Parathyroid adenoma (tissue), 2 donors: ENCODE measurements at regions not wholly inside any gene's neighbourhood (a gene's known extent, or its start where the extent isn't known, plus 50 kb on each side); places are given as distances from the start of the nearest gene placed in this dataset.

Experiments
- H2AFZ ChIP-seq: fragments of 300-600 bp; sonication (generic); one replicate; pipeline ENCODE4 v1.7.0; 2017; ENCODE audit warnings: antibody characterized with exemption, mild to moderate bottlenecking
- H3K27ac ChIP-seq: fragments of 300-600 bp; sonication (generic); one replicate; pipeline ENCODE4 v1.7.0; 2017
- H3K27me3 ChIP-seq: fragments of 300-600 bp; sonication (generic); one replicate; pipeline ENCODE4 v1.7.0; 2017; ENCODE audit warnings: low read length; ENCODE audit not compliant: control insufficient read depth, insufficient read depth
- H3K36me3 ChIP-seq: fragments of 300-600 bp; sonication (generic); one replicate; pipeline ENCODE4 v1.7.0; 2017; ENCODE audit warnings: low read length; ENCODE audit not compliant: control insufficient read depth, insufficient read depth
- H3K4me1 ChIP-seq: fragments of 300-600 bp; sonication (generic); one replicate; pipeline ENCODE4 v1.7.0; 2017; ENCODE audit warnings: control low read depth
- H3K4me2 ChIP-seq: fragments of 300-600 bp; sonication (generic); one replicate; pipeline ENCODE4 v1.7.0; 2017; ENCODE audit warnings: low read length
- H3K4me3 ChIP-seq: fragments of 300-600 bp; sonication (generic); one replicate; pipeline ENCODE4 v1.7.0; 2017; ENCODE audit warnings: low read depth, low read length
- H3K79me2 ChIP-seq: fragments of 300-600 bp; sonication (generic); one replicate; pipeline ENCODE4 v1.7.0; 2017; ENCODE audit warnings: control low read depth
- H3K9ac ChIP-seq: fragments of 300-600 bp; sonication (generic); one replicate; pipeline ENCODE4 v1.7.0; 2017; ENCODE audit warnings: mild to moderate bottlenecking
- H3K9me3 ChIP-seq: fragments of 300-600 bp; sonication (generic); one replicate; pipeline ENCODE4 v1.7.0; 2017; ENCODE audit warnings: low read length; ENCODE audit not compliant: control insufficient read depth
- CTCF ChIP-seq: fragments of 300-600 bp; sonication (generic); IDR thresholded peaks from one replicate; pipeline ENCODE4 v1.7.0; 2017; ENCODE audit warnings: antibody characterized with exemption, mild to moderate bottlenecking
- donor health status: primary hyperparathyroidism.

DNA sequence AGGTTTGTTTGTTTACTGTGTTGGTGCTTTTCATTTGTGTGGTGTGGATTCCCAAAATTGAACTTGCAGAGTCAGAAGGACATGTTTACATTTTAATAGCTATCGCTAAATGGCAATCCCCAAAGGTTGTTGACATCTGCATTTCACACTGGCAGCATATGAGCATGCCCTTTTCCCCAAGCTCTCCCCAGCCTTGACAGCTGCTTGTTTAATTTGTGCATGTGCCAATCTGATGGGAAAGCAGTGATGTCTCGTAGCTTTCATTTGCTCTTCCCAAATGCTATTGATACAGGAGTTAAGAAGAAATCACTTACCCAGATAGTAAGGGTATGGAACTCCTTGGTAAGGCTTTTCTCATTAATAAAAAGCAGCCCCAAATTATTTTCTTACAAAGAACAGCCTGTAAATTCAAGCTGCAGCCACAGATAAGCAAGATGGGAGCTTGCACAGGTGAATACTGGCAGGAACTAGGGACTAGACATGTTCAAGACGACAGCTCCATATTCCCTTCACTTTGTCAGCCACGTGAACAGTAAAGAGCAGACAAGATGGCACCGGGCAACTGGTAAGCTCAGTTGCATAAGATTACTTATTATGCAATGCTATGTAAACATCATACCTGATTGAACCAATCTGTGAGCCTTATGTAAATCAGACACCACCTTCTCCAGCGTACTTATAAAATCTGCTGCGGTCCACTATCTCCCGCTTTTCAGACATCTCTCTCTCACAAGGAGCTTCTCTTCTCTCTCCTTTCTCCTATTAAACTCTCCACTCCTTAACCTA lies 87.4 kb downstream of the IGLL5 start:
- Histone ChIP-seq H3K4me2 (no peak overlapping the region), H3K79me2 (no peaks in the 10 kb centered on the region), H3K9ac (no peak overlapping the region), H3K4me3 (no peak overlapping the region), H3K27ac (no peak overlapping the region), H2AFZ (no peak overlapping the region), H3K9me3 (no peaks in the 10 kb centered on the region), H3K27me3 (no peaks in the 10 kb centered on the region), H3K4me1 (no peaks in the 10 kb centered on the region), H3K36me3 (no peaks in the 10 kb centered on the region)
- no peak for TF ChIP-seq CTCF

DNA sequence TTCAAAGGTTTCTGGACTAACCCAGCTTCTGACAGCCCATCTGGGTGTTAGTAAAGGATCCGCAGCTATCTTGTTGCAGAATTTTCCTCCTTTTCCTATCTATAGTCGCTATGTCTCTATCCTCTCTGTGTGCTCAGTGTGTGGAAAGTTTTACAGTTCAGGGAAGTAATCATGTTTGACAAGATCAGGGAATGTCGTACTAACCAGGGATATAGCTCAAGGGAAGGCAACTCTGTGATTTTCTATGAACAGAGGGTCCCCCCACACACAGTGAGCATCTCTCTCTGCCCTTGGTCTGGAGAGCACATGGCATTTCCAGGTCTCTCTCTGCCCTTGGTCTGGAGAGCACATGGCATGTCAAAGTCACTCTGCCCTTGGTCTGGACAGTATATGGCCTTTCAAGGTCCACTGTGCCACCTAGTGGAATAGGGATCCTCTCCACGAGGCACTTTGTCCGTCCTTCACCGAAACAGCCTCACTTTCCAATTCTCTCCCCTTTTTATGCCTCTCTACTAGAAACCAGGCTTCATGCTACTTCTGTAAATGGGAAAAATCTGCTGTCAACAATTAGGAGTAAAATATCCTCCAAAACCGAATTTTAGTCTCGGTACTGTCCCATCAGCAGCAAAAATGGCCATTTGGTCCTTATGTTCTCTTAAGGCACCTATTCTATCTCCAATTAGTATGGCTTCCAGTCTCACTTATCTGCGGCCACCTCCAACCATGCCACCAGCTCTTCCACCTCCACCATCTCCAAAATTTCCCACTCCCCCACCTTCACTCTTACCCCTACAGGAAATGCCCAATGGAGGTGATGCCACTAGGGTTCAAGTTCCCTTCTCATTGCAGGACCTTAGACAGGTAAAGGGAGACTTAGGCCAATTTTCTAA lies 88.7 kb downstream of the IGLL5 start:
- Histone ChIP-seq H3K27me3 (no peaks in the 10 kb centered on the region), H3K27ac (no peak overlapping the region)

GRCh38 chr22:22977479-22978200 lies 90.0 kb downstream of the IGLL5 start:
- Histone ChIP-seq H3K4me3 (no peak overlapping the region), H2AFZ (no peak overlapping the region), H3K4me2 (no peak overlapping the region), H3K9me3 (no peaks in the 10 kb centered on the region), H3K36me3 (no peaks in the 10 kb centered on the region), H3K27ac (no peak overlapping the region), H3K9ac (no peak overlapping the region), H3K27me3 (no peaks in the 10 kb centered on the region), H3K79me2 (no peaks in the 10 kb centered on the region), H3K4me1 (no peaks in the 10 kb centered on the region)
- TF ChIP-seq CTCF: no peak

More for the DNA sequence above, 88.7 kb downstream of the IGLL5 start:
- TF ChIP-seq CTCF: no peak
- H3K4me2 ChIP-seq: no peak overlapping the region
- no peaks in the 10 kb centered on the region for H3K36me3 ChIP-seq
- no peak overlapping the region for H3K4me3 ChIP-seq
- no peak overlapping the region for H3K9ac ChIP-seq
- no peak overlapping the region for H2AFZ ChIP-seq
- H3K9me3 ChIP-seq: no peaks in the 10 kb centered on the region
- H3K79me2 ChIP-seq: no peaks in the 10 kb centered on the region
- no peaks in the 10 kb centered on the region for H3K4me1 ChIP-seq

DNA sequence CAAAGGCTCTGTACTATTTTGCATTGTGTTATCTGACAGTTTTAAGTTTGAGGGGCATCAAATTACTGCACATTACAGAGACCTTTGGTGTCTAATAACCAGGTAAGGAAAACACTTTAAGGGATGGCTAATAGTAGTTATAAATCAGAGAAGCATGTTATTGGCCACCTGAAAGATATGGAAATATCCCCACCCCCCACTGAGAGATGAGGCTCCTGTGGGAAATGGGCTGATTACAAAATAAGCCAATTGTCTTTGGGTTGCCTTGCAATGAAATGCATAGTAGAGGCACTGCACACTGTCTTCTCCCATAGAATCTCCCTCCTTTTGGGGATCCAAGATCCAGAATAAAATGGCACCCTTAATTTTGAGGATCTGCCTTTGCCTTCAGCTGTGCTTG lies 91.0 kb downstream of the IGLL5 start:
- Histone ChIP-seq H3K79me2 (no peaks in the 10 kb centered on the region), H3K9me3 (no peaks in the 10 kb centered on the region), H3K9ac (no peak overlapping the region), H3K27me3 (no peaks in the 10 kb centered on the region), H3K4me3 (no peak overlapping the region), H3K4me2 (no peak overlapping the region), H3K4me1 (no peaks in the 10 kb centered on the region), H2AFZ (no peak overlapping the region), H3K36me3 (no peaks in the 10 kb centered on the region), H3K27ac (no peak overlapping the region)
- TF ChIP-seq CTCF: no peak
